ENCODE measurements at regions not wholly inside any gene's neighbourhood (a gene's known extent, or its start where the extent isn't known, plus 50 kb on each side); places are given as distances from the start of the nearest gene placed in this dataset.
"Not testable (repeated sequence)": the region's sequence is repeated elsewhere in the genome, so short reads cannot be mapped to it uniquely, and the experiment has no call there.

DNA sequence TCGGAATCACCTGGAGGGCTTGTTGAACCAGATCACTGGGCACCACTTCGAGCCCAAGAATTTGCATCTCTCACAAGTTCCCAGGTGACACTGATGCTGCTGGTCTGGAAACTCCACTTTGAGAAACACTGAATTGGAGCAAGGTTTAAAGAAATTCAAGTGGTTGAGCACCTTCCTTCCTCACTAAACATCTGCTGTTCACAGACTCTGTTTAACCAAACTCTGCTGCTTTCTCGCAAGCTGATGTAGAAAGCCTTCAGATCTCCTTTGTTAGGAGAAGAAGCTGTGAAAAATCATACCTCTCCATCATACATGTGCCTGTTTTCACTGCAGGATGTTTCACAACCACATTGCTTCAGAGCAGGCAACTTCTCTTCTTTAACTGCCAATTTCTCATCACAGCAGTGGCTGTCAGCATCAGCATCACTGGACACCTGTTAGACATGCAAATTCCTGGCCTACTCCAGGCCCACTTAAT is 87.5 kb upstream of the TOP1 start:
- no peak for DNase-seq

DNA sequence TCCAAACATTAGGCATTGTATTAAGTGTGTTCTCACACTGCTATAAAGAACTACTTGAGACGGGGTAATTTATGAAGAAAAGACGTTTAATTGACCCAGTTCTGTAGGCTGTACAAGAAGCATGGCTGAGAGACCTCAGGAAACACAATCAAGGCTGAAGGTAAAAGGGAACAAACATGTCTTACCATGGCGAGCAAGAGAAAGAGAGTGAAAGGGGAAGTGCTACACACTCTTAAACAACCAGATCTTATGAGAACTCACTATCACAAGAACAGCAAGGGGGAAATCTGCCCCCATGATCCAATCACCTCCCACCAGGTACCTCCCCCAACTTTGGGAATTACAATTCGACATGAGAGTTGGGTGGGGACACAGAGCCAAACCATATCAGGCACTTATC is 86.6 kb upstream of the TOP1 start:
- DNase-seq = no peak

DNA sequence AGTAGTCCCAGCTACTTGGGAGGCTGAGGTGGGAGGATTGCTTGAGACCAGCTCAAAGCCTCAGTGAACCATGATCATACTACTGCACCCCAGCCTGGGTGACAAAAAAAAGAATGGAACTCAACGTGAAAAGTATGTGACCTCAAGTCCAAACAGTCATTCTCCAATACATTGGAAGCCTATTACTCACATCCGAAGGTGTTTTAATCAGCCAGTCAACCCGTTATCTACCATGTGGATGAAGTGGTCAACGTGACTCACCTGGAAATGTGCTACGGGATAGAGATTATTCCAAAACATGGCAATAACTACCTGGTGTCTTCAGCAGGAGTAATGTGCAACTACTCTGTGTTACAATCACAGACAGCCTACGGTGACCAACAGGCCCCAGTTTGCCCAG is 85.8 kb upstream of the TOP1 start:
- no peak for DNase-seq

DNA sequence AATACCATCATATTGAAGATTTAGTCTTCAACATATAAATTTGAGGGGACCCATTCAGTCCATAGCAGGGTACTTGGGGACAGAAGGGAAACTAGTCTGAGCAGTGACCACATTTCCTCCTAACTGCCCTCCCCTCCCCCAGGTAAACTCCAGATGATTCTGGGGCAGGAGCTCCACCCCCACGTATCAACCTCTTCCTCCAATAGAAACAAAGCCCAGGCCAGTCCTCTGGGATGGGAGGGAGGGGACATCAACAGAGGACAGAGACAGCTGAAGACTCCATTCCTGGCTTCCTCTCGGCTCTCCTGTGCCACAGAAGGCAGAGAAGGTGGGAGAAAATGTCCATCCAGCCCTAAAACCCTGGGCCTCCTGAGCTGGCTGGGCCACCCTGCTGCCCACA is 85.0 kb upstream of the TOP1 start:
- DNase-seq = no peak

DNA sequence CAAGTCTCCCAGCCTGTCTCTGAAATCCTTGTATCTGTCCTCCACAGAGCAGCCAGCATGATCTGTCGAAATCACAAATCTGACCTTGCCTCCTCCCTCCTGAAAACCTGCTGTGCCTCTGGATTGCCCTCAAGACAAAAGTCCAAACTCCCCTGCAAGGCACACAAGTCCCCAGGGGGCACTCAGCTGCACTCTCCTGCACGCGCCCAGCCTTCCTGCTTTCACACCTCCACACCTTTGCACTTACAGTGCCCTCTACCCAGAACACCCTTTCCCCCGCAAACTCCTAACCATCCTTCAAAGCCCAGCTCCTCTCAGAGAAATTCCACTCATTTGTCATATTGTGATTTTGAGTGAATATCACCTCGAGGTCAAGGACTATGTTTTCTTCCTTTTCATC is 83.4 kb upstream of the TOP1 start:
- no peak for DNase-seq

DNA sequence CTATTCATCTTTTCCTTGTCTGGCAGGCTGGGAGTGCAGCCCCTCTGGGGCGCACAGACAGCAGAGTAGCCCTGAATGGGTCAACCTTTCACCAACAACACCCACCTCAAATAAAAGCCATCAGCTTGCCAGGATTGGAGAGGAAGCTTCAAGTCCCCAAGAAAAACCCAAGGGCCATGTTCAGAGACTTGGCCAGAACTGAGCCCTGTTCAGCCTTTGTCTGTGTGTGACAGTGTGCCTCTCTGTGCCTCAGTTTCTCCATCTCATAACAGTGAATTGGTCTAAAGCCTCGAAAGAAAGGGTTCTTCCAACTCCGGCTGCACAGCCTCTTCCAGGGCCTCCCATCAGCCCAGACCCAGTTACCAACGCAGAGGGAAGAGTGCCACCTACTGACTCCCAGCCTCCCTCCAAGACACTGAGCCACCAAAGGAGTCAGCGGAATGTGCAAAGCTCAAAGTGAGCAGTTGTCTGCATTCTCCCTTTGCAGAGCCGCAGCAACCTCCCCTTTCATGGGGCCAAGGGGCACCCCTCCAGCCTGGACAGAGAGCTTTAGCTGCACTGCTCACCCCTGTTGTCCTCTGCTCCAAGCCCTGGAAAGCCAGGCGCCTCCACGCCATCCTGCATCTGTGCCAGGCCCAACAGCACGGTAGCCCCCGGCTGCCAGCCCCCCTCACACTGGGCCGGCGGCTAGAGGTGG is 82.7 kb upstream of the TOP1 start:
- no peak for DNase-seq

DNA sequence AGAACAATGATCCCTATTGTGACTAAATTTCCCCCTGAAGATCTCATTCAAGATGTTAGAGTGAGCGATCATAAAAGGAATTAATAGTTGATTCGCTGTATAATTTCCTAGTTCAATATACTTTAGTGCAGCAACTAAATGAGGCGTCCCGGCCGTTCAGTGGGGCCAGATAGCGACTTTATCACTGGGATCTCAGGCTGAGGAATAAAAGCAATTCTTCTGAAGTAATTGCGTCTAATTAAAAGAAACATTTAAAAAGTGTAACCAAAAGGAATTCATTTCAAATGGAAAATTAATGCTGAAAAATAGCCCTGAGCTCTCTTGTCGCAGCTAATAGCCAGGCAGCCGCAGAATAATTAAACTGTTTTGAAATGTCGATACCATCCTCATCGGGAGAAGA is 82.2 kb upstream of the TOP1 start:
- DNase-seq = no peak

DNA sequence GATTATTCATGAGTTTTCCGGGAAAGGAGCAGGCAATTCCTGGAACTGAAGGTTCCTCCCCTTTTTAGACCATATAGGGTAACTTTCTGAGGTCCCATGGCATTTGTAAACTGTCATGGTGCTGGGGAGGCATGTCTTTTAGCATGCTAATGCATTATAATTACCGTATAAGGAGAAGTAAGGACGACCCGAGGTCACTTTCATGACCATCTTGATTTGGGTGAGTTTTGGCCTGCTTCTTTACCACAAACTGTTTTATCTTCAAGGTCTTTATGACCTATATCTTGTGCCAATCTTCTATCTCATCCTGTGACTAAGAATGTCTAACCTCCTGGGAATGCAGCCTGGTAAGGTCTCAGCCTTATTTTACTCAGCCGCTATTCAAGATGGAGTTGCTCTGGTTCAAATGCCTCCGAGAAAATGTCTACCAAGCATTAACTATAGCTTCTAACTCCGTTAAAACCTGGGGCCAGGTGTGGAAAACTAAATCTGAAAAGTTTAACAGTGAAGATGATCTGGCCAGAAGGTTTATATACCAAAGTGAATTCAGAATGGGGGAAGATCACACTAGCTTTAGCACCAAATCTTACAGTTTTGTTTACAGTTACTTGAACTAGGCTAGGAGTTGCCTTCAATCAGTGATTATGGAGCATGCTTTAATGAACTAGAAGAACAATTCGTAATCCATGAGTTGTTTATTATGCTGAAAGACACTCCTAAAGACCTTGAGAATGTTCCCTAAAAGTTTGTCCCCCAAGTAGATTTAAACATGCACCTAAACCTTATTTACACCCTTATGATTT is 80.0 kb upstream of the TOP1 start:
- no peak for DNase-seq

DNA sequence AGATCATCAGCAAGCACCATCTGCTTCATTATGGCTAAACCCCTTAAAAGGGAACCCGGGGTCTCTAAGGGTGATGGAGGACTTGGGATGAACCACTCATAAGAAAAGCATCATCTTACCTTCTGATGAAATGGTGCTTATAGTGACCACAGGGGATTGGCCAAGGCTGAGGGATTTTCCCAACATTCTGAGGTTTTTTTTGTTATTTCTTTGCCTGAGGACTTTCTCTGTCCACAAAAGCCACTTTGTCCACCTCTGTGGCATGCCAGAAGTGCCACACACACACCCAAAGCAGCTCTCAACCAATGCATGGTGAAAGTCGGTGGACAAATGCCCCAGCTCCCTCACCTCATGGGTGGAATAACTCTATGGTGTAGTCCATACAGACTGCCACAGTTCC is 79.3 kb upstream of the TOP1 start:
- DNase-seq = no peak

DNA sequence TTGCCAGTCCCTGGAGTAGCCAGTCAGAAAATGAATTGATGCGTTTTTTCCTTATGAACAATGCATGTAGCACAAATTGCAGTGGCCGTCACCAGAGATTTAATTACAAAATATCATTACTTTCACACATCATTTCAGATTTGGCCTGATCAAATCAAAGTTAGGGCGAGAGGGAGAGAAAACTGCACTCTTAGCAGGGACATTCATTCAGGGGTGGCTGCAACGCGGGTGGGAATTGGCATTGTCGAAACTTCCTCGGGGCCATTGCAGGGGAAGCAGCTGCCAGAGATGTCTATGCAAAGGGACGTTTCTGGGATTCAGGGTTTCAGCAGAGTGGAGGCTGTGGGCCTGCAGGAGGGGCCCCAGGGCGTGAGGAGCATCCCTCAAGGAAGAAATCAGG is 76.5 kb upstream of the TOP1 start:
- no peak for DNase-seq

DNA sequence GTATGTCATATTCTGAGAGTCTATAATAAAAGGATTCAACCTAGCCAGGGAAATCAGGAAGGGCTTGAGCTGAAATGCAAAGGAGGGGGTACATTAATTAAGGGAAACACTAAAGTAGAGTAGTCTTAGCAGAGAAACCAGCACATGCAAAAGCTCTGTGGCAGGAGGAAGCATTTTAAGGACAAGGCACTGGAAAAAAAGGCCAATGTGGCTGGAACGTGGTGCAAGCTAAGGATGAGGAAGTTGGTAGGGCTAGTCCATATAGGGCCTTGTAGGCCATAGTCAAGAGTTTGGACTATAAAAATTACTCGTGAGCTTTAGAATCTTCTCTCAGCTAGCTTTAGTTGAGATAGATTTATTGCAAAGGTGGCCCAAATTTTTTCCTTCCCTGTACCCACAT is 75.2 kb upstream of the TOP1 start:
- DNase-seq = no peak

DNA sequence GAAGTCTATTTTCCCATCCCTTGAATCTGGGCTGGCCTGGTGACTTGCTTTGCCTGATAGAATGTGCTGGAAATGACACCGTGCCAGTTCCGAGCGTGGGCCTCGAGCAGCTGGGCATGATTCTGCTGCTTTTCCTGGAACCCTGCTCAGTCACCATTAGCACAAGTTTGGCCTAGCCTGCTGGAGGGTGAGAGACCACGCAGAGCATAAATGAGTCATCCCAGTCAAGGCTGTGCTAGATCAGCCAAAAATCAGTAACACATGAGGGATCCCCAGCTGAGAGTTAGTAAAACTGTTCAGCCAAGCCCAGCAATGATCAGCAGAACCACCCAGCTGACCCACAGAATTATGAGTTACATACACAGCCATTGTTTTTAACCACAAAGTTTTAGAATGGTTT is 74.8 kb upstream of the TOP1 start:
- no peak for DNase-seq

DNA sequence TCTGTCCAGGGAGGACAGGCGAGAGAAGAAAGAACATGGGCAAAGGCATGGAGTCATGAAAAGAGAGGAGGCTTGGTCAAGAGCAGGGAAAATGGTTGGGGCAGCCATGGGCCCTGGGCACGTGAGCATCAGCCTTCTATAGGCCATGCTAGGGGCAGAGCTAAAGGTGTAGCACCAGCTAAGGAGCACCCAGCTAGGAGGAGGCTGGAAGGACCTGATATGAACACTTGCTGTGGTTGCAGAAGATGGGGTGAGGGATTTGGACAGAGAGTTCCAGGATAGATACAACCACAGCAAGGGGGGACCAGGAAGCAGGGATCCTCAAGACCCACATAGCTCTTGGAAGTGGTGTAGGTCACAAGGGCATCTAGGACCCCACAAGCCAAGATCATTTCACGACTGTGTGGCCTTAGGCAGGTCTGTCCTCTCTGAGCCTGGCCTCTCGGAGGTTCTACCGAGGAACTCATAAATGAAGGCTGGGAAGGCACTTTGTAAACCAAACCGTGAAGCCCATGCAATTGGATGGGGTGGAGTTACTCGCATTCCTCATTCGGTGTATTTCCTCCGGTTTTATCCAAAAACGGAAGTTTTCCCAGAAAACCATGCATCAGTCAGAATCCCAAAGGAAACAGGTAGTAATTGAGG is 74.0 kb upstream of the TOP1 start:
- DNase-seq = no peak

DNA sequence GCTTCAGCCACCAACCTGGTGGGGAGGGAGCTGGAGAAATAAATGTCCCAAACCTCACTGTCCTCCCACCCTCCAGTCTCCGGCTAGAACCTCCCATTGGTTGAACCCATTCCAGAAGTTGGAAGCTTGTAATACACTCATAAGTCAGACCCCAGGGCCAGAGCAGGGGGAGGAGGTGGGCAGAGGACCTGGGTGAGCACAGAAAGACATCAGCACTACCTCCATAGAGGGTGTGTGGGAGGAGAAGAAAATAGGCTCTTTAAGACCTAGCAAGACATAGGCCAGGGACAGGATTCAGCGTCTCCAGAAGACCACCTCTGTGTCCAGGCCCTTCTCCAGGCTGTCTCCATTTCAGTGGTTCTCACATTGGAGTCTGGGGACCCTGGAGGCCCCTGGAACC is 73.3 kb upstream of the TOP1 start:
- DNase-seq = no peak

DNA sequence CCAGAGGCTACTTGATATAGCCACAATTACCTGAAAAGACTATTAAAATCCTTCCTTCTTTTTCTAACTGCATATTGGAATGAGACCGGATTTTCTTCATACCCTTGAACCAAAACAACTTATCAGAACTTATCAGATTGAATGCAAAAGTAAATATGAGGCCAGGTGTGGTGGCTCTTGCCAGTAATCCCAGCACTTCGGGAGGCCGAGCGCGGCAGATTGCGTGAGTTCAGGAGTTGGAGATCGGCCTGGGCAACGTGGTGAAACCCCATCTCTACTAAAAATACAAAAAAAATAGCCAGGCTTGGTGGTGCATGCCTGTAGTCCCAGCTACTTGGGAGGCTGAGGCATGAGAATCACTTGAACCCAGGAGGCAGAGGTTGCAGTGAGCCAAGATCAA is 72.8 kb upstream of the TOP1 start:
- not testable (repeated sequence) for DNase-seq

DNA sequence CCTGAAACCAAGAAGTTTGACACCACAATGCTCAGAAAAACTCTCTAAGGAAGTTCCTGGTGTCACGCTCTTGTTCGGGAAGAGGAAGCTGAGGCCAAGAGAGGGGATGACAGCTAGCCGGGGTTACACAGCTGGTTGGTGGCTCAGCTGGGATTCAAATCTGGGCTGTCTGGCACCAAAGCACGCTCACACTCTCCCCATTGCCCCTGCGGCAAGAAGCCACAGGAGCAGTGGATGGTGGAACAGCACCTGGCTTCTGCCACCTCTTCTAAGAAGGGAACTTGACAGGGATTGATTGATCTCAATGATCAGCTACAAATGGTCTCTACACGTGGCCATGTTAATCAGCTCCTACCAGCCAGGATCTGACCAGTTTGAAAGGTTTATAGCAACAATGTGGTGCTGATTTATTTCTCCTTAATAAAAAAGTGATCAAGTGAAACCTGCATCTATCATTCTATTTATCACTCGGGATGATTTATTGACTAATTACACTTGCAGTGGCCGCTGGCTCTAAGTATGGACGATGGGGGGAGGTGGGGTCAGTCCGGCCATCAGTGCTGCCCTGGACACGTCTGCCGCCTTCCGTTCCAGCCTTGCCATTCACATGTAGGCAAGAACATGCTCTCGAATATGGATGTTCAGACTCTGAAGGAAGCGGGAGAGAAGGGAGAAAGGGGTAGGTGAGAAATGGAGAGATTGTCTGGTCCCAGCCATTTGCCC is 71.9 kb upstream of the TOP1 start:
- DNase-seq = no peak

DNA sequence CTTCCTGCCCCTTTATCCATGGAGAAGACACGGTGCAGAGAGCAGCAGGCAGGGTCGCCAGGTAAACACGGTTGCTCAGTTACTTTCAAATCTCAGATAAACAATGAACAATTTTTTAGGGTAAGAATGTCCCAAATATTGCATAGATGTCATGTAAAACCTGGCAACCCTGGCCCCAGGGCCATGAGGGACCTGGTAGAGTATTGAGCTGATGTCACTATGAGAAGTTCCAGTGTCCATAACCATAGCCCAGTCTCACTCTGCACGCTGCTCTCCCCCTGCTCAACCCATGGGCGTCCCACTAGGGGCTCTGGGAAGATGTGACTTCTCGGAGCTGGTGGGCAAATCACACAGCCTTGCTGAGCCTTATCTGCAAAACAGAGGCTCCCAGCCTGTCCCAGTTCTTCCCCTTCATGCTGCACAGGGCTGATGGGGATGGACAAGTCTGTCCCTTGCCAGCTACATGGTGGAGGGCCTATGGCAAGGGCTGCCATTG is 71.3 kb upstream of the TOP1 start:
- no peak for DNase-seq

DNA sequence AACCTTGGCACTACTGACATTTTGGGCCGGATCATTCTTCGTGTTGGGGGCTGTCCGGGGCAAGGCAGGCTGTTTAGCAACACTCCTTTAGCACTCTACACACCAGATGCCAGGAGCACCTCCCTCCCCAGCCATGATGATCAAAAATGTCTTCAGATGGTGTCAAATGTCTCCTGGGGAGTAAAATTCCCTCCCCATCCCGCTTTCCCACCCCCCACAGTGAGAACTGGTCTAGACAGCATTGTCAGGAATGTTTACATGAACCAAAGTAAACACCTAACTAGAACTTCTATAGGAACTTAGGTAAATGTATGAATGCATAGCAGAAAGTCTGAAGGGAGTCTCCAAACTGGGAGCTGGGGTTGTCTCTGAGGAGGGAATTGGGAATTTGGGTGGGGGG is 70.0 kb upstream of the TOP1 start:
- no peak for DNase-seq

DNA sequence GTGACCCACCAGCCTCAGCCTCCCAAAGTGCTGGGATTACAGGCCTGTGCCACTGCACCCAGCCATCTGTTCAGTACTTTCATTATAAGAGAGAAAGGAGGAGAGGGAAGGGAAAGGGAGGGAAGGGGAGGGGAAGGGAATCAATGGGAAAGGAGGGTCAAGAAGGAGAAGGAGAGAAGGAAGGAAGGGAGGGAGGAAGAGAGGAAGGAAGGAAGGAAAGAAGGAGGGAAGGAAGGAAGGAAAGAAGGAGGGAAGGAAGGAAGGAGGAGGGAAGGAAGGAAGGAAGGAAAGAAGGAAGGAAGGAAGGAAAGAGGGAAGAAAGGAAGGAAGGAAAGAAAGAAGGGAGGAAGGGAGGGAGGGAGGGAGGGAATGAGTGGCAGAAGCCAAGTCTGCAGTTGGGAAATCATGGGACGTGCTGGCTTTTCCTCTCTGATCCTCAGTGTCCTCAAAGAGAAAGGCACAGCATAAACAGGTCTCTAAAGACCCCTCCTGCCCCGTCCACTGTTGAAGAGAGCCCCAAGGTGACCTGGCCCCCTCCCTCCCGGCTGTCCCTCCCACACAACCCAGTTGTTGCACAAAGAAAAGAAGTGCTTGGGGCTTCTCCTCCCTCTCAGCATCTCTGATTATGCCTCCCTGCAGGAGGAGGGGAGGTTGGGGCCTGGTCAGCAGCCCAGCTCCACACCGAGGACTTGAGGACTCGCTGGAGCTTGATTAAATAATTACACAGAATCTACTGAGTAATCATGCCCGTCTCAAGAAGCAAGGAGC is 69.1 kb upstream of the TOP1 start:
- no peak for DNase-seq

DNA sequence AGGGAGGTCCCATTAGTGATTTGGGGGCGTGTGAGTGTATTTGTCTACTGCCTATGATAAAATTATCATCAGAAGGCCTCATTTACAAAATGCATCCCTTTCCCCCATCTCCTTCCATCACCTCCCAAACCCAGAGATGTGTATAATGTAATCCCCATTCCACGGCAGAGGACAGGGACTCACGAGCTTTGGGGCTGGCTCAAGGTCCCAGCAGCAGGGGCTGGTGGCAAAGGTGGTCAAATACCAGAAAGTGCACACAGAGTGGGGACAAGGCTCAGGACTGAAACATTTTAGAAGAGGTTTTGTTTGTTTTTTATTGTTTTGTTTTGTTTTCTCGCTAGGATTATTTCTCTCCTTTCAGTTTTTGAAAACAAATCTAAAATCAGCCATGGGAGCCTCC is 68.5 kb upstream of the TOP1 start:
- no peak for DNase-seq

DNA sequence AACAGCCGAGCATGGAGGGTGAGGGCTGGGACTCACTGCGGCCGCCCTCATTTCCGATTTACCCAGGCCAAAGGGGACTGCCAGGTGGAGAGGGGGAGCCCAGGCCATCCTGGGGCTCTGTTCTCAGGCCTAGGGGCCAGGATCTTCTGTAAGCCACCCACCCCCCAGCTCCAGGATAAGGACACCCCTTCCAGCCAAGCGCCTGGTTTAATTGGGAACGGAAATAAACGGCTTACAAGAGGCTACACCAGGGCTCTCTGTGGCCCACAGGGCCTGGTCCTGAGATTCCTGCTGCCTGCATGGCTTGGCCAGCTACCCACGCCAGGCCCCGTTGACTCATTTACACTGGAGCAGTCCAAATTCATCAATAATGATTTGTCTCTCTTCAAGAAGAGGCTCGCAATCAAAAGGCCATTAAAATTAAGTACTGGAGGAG is 68.1 kb upstream of the TOP1 start:
- DNase-seq = no peak

DNA sequence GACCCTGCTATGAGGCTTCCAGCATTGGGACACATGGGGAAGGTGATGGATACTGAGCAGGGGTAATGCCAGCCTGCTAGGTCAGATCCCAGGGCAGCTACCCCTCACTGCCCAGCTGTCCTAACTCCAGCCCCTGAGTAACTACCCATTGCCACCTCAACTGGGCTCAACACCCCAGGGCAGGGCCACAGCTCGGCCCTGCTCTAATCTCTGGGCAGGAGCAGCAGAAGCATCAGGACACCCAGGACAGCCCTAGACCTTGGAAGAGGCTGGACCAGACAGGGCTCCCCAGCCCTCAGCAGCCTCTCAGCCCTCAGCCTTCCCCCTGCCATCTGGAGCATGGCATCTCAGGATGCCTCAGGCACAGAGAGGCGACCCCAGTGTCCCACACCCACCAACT is 67.4 kb upstream of the TOP1 start:
- DNase-seq = no peak

All from effector CD4-positive, alpha-beta T cell (primary cell).